SK-N-SH (cell line): ENCODE measurements at regions not wholly inside any gene's neighbourhood (a gene's known extent, or its start where the extent isn't known, plus 50 kb on each side); places are given as distances from the start of the nearest gene placed in this dataset.

ENCODE experiments used
- CTCF ChIA-PET: fragments of 300-600, 350-600 bp; formaldehyde crosslinking; extraction: SDS; loops from one replicate; lab custom pipeline; 2021; lab: Yijun Ruan, JAX
- POLR2A ChIA-PET: fragments of 350-600 bp; sonication (Branson Sonifier 250); formaldehyde crosslinking; extraction: SDS; loops from one replicate; lab custom pipeline; 2020; ENCODE audit warnings: antibody characterized with exemption, inconsistent platforms; lab: Yijun Ruan, JAX
- DNase-seq: peaks from one replicate; pipeline ENCODE4 v3.0.0; 2012
- H2AFZ ChIP-seq: fragments of 200-600 bp; sonication (generic); 2 replicates; pipeline ENCODE4 v1.8.1; 2016; ENCODE audit warnings: antibody characterized with exemption, mild to moderate bottlenecking, low read depth
- H3F3A ChIP-seq: fragments of 200-600 bp; sonication (generic); replicated peaks from 2 replicates; pipeline ENCODE3; 2016; ENCODE audit warnings: antibody characterized with exemption, mild to moderate bottlenecking; ENCODE audit not compliant: insufficient read depth
- H3K27ac ChIP-seq, 2 experiments: fragments of 200-500 bp in 1 of 2; fragments of 200-600 bp in 1 of 2; sonication (Bioruptor generic) in 1 of 2; sonication (generic), shearing (Covaris generic) in 1 of 2; 2 replicates each; pipeline versions ENCODE4 v1.5.1 to v1.6.1; 2014 to 2016; ENCODE audit warnings: low read depth in 2 of 2, inconsistent platforms in 1 of 2, low read length in 1 of 2, mild to moderate bottlenecking in 1 of 2, mixed read lengths in 1 of 2
- H3K27me3 ChIP-seq: fragments of 200-600 bp; sonication (generic), shearing (Covaris generic); 2 replicates; pipeline ENCODE4 v1.6.1; 2016; ENCODE audit warnings: mixed run types; ENCODE audit not compliant: insufficient read depth
- H3K36me3 ChIP-seq, 2 experiments: fragments of 200-500 bp in 1 of 2; fragments of 200-600 bp in 1 of 2; sonication (Bioruptor generic) in 1 of 2; sonication (generic) in 1 of 2; replicated peaks in 1 of 2; 2 replicates each; pipeline versions ENCODE3 to v1.5.1; 2014 to 2016; ENCODE audit warnings: low read length in 1 of 2, mild to moderate bottlenecking in 1 of 2; ENCODE audit not compliant: insufficient read depth in 2 of 2, control insufficient read depth in 1 of 2
- H3K4me1 ChIP-seq, 2 experiments: fragments of 200-500 bp in 1 of 2; fragments of 200-600 bp in 1 of 2; sonication (Bioruptor generic) in 1 of 2; sonication (generic), shearing (Covaris generic) in 1 of 2; 2 replicates each; pipeline versions ENCODE4 v1.5.1 to v1.6.1; 2014 to 2016; ENCODE audit warnings: low read depth in 1 of 2, low read length in 1 of 2, mixed run types in 1 of 2; ENCODE audit not compliant: insufficient read depth in 2 of 2, control insufficient read depth in 1 of 2
- H3K4me2 ChIP-seq: fragments of 200-600 bp; sonication (generic), shearing (Covaris generic); 2 replicates; pipeline ENCODE4 v1.6.1; 2017; ENCODE audit warnings: mixed run types
- H3K4me3 ChIP-seq, 2 experiments: fragments of 200-500 bp in 1 of 2; fragments of 200-600 bp in 1 of 2; sonication (Bioruptor generic) in 1 of 2; sonication (generic), shearing (Covaris generic) in 1 of 2; 2 replicates each; pipeline versions ENCODE4 v1.5.1 to v1.8.1; 2014 to 2016; ENCODE audit warnings: low read depth in 2 of 2, inconsistent platforms in 1 of 2, low read length in 1 of 2, mild to moderate bottlenecking in 1 of 2, mixed read lengths in 1 of 2, moderate library complexity in 1 of 2
- H3K79me2 ChIP-seq: fragments of 200-600 bp; sonication (generic); 2 replicates; pipeline ENCODE4 v1.8.1; 2017; ENCODE audit warnings: mild to moderate bottlenecking; ENCODE audit not compliant: insufficient read depth
- H3K9ac ChIP-seq: fragments of 200-600 bp; sonication (generic); 2 replicates; pipeline ENCODE4 v1.6.1; 2017; ENCODE audit warnings: mixed run types
- H3K9me2 ChIP-seq: fragments of 200-600 bp; sonication (generic); 2 replicates; pipeline ENCODE4 v1.6.1; 2017; ENCODE audit warnings: mixed run types
- H3K9me3 ChIP-seq: fragments of 200-600 bp; sonication (generic); 2 replicates; pipeline ENCODE4 v1.6.1; 2017; ENCODE audit warnings: mixed run types, mild to moderate bottlenecking, moderate library complexity
- H4K20me1 ChIP-seq: fragments of 200-600 bp; sonication (generic); 2 replicates; pipeline ENCODE4 v1.6.1; 2017; ENCODE audit warnings: mild to moderate bottlenecking, mixed run types; ENCODE audit not compliant: insufficient read depth
- CHD2 ChIP-seq: fragments of 150-350 bp; IDR thresholded peaks from 2 replicates; pipeline ENCODE4 v1.6.1; 2018; ENCODE audit warnings: low read length; ENCODE audit not compliant: partially characterized antibody
- EP300 ChIP-seq, 2 experiments: IDR thresholded peaks; 2 replicates each; pipeline versions ENCODE4 v1.4.0 to v1.6.1; 2012; ENCODE audit warnings: borderline replicate concordance in 1 of 2, low read depth in 1 of 2, low read length in 1 of 2
- EZH2phosphoT487 ChIP-seq: fragments of 200-600 bp; sonication (generic); IDR thresholded peaks from 2 replicates; pipeline ENCODE4 v1.6.1; 2017; ENCODE audit warnings: low read depth, mixed run types, mild to moderate bottlenecking, antibody characterized with exemption, moderate library complexity, borderline replicate concordance
- FOXJ3 ChIP-seq: sonication (generic); formaldehyde crosslinking; IDR thresholded peaks from 2 replicates; pipeline ENCODE4 v1.5.1; 2020; ENCODE audit warnings: mild to moderate bottlenecking, missing genetic modification reagents
- FOXM1 ChIP-seq: IDR thresholded peaks from 2 replicates; pipeline ENCODE4 v1.4.0; 2012; ENCODE audit warnings: low read depth, mild to moderate bottlenecking
- POLR2AphosphoS5 ChIP-seq: IDR thresholded peaks from 2 replicates; pipeline ENCODE4 v1.6.1; 2012; ENCODE audit warnings: low read depth, low read length
- RCOR1 ChIP-seq: fragments of 150-350 bp; IDR thresholded peaks from 2 replicates; pipeline ENCODE4 v1.6.1; 2017; ENCODE audit warnings: antibody characterized with exemption, low read length
- RFX5 ChIP-seq: IDR thresholded peaks from 2 replicates; pipeline ENCODE4 v1.6.1; 2012; ENCODE audit warnings: mild to moderate bottlenecking, improper control_type of control experiment, low read length
- SIN3A ChIP-seq: IDR thresholded peaks from 2 replicates; pipeline ENCODE4 v1.6.1; 2012; ENCODE audit warnings: low read depth, mild to moderate bottlenecking, low read length, moderate library complexity, borderline replicate concordance
- TCF12 ChIP-seq: IDR thresholded peaks from 2 replicates; pipeline ENCODE4 v1.4.0; 2012
- TEAD4 ChIP-seq: IDR thresholded peaks from 2 replicates; pipeline ENCODE4 v1.4.0; 2012; ENCODE audit warnings: mild to moderate bottlenecking, borderline replicate concordance; ENCODE audit not compliant: insufficient read depth
- YY1 ChIP-seq: IDR thresholded peaks from 2 replicates; pipeline ENCODE4 v1.4.0; 2012; ENCODE audit warnings: low read depth, mild to moderate bottlenecking
- WGBS: methylation state at CpG from one replicate; pipeline ENCODE4 v1.1.6; 2017; ENCODE audit warnings: low lambda C conversion rate; 5-methylcytosine and 5-hydroxymethylcytosine counted together
- TF ChIP-seq, protein P1 (sequence below): IDR thresholded peaks from 2 replicates; pipeline ENCODE4 v1.4.0; 2012; ENCODE audit warnings: low read depth, borderline replicate concordance
- TF ChIP-seq, protein P2 (sequence below): IDR thresholded peaks from 2 replicates; pipeline ENCODE4 v1.4.0; 2012; ENCODE audit warnings: low read depth, borderline replicate concordance
- TF ChIP-seq, protein P3 (sequence below): fragments of 150-350 bp; IDR thresholded peaks from 2 replicates; pipeline ENCODE4 v1.6.1; 2017; ENCODE audit warnings: antibody characterized with exemption, low read length, low read depth, borderline replicate concordance
- TF ChIP-seq, protein P4 (sequence below): IDR thresholded peaks from 2 replicates; pipeline ENCODE4 v1.4.0; 2012; ENCODE audit warnings: low read depth
- TF ChIP-seq, protein P5 (sequence below): IDR thresholded peaks from 2 replicates; pipeline ENCODE4 v1.6.1; 2012; ENCODE audit warnings: mild to moderate bottlenecking, low read depth, low read length, moderate library complexity
- TF ChIP-seq, protein P6 (sequence below): IDR thresholded peaks from 2 replicates; pipeline ENCODE4; 2012
- TF ChIP-seq, protein P7 (sequence below): fragments of 200-600 bp; sonication (generic); IDR thresholded peaks from 2 replicates; pipeline ENCODE4 v1.6.1; 2017; ENCODE audit warnings: antibody characterized with exemption, mild to moderate bottlenecking, moderate library complexity

DNA sequence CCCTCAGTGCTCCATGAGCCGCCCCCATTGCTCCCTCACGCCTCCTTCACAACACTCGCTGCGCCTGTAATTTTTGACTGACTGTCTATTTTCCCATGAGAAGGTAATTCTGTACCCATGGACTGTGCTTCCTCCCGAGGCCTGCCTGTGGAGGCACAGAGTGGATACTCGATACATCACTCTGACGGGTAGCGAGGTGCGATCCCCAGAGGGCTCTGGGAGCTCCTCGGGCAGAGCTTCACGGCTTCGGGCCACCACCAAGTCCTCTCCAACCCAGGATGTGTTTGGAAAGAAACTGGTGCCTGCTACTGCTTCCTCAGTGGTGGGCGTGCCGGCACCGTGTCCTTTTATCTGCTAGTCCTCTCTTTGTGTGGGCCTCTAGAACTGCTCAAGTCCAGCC is 108.6 kb upstream of the DLG1 start:
- no peaks in the 10 kb centered on the region for H3F3A ChIP-seq
- TF ChIP-seq RFX5 = no peak
- no peak for TF ChIP-seq EZH2phosphoT487
- no peak for TF ChIP-seq FOXJ3 (CRISPR knock-in tag)
- no peak for TF ChIP-seq EP300 (IDR thresholded peaks at IDR 0.05; ENCODE audit: borderline replicate concordance in 1 of 2, low read depth in 1 of 2, low read length in 1 of 2)
- no peak for TF ChIP-seq CHD2
- no peak for TF ChIP-seq TCF12
- TF ChIP-seq, protein P1, sequence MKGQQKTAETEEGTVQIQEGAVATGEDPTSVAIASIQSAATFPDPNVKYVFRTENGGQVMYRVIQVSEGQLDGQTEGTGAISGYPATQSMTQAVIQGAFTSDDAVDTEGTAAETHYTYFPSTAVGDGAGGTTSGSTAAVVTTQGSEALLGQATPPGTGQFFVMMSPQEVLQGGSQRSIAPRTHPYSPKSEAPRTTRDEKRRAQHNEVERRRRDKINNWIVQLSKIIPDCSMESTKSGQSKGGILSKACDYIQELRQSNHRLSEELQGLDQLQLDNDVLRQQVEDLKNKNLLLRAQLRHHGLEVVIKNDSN = no peak
- no peak for TF ChIP-seq YY1
- TF ChIP-seq, protein P2, sequence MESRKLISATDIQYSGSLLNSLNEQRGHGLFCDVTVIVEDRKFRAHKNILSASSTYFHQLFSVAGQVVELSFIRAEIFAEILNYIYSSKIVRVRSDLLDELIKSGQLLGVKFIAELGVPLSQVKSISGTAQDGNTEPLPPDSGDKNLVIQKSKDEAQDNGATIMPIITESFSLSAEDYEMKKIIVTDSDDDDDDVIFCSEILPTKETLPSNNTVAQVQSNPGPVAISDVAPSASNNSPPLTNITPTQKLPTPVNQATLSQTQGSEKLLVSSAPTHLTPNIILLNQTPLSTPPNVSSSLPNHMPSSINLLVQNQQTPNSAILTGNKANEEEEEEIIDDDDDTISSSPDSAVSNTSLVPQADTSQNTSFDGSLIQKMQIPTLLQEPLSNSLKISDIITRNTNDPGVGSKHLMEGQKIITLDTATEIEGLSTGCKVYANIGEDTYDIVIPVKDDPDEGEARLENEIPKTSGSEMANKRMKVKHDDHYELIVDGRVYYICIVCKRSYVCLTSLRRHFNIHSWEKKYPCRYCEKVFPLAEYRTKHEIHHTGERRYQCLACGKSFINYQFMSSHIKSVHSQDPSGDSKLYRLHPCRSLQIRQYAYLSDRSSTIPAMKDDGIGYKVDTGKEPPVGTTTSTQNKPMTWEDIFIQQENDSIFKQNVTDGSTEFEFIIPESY = no peak
- TF ChIP-seq, protein P3, sequence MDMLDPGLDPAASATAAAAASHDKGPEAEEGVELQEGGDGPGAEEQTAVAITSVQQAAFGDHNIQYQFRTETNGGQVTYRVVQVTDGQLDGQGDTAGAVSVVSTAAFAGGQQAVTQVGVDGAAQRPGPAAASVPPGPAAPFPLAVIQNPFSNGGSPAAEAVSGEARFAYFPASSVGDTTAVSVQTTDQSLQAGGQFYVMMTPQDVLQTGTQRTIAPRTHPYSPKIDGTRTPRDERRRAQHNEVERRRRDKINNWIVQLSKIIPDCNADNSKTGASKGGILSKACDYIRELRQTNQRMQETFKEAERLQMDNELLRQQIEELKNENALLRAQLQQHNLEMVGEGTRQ = no peak
- no peak for TF ChIP-seq RCOR1
- no peak for TF ChIP-seq POLR2AphosphoS5
- TF ChIP-seq SIN3A = no peak
- TF ChIP-seq, protein P4, sequence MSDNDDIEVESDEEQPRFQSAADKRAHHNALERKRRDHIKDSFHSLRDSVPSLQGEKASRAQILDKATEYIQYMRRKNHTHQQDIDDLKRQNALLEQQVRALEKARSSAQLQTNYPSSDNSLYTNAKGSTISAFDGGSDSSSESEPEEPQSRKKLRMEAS = no peak
- no peak for TF ChIP-seq FOXM1
- TF ChIP-seq, protein P5, sequence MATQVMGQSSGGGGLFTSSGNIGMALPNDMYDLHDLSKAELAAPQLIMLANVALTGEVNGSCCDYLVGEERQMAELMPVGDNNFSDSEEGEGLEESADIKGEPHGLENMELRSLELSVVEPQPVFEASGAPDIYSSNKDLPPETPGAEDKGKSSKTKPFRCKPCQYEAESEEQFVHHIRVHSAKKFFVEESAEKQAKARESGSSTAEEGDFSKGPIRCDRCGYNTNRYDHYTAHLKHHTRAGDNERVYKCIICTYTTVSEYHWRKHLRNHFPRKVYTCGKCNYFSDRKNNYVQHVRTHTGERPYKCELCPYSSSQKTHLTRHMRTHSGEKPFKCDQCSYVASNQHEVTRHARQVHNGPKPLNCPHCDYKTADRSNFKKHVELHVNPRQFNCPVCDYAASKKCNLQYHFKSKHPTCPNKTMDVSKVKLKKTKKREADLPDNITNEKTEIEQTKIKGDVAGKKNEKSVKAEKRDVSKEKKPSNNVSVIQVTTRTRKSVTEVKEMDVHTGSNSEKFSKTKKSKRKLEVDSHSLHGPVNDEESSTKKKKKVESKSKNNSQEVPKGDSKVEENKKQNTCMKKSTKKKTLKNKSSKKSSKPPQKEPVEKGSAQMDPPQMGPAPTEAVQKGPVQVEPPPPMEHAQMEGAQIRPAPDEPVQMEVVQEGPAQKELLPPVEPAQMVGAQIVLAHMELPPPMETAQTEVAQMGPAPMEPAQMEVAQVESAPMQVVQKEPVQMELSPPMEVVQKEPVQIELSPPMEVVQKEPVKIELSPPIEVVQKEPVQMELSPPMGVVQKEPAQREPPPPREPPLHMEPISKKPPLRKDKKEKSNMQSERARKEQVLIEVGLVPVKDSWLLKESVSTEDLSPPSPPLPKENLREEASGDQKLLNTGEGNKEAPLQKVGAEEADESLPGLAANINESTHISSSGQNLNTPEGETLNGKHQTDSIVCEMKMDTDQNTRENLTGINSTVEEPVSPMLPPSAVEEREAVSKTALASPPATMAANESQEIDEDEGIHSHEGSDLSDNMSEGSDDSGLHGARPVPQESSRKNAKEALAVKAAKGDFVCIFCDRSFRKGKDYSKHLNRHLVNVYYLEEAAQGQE = no peak
- TF ChIP-seq, protein P6, sequence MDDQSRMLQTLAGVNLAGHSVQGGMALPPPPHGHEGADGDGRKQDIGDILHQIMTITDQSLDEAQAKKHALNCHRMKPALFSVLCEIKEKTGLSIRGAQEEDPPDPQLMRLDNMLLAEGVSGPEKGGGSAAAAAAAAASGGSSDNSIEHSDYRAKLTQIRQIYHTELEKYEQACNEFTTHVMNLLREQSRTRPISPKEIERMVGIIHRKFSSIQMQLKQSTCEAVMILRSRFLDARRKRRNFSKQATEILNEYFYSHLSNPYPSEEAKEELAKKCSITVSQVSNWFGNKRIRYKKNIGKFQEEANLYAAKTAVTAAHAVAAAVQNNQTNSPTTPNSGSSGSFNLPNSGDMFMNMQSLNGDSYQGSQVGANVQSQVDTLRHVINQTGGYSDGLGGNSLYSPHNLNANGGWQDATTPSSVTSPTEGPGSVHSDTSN = no peak
- TF ChIP-seq TEAD4 = no peak
- TF ChIP-seq, protein P7, sequence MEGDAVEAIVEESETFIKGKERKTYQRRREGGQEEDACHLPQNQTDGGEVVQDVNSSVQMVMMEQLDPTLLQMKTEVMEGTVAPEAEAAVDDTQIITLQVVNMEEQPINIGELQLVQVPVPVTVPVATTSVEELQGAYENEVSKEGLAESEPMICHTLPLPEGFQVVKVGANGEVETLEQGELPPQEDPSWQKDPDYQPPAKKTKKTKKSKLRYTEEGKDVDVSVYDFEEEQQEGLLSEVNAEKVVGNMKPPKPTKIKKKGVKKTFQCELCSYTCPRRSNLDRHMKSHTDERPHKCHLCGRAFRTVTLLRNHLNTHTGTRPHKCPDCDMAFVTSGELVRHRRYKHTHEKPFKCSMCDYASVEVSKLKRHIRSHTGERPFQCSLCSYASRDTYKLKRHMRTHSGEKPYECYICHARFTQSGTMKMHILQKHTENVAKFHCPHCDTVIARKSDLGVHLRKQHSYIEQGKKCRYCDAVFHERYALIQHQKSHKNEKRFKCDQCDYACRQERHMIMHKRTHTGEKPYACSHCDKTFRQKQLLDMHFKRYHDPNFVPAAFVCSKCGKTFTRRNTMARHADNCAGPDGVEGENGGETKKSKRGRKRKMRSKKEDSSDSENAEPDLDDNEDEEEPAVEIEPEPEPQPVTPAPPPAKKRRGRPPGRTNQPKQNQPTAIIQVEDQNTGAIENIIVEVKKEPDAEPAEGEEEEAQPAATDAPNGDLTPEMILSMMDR = no peak
- DNase-seq = peak; percentile 1
- no peak overlapping the region for H3K27ac ChIP-seq
- ChIA-PET POLR2A (no interaction called here), CTCF (interaction anchor here (0.9 kb wide), 1 partner anchor 14 kb away, joined by 5 read pairs; no protein-coding TSS in a partner anchor)
- H3K36me3 ChIP-seq = no peaks in the 10 kb centered on the region
- H3K27me3 ChIP-seq = no peaks in the 10 kb centered on the region
- 80% methylated on average over 12 of the region's 15 CpGs for WGBS
- H2AFZ ChIP-seq = no peak overlapping the region
- peaks cover 0 to 2% of the 10 kb centered on the region in 2 experiments; a peak in 1 of 4 replicates for H3K4me1 ChIP-seq
- H3K79me2 ChIP-seq = no peaks in the 10 kb centered on the region
- H3K9me3 ChIP-seq = no peaks in the 10 kb centered on the region
- H4K20me1 ChIP-seq = no peaks in the 10 kb centered on the region
- no peak overlapping the region for H3K4me2 ChIP-seq
- H3K9me2 ChIP-seq = no peaks in the 10 kb centered on the region
- H3K9ac ChIP-seq = no peak overlapping the region
- H3K4me3 ChIP-seq = no peak overlapping the region
